ENCODE measurements at regions not wholly inside any gene's neighbourhood (a gene's known extent, or its start where the extent isn't known, plus 50 kb on each side); places are given as distances from the start of the nearest gene placed in this dataset.
A peak's percentile ranks its signal among the peaks of the same experiment; 100 is the strongest.

- DNase-seq, result no peak
Observed at GRCh38 chr14:76607510-76607909, 153.8 kb upstream of the VASH1 start.

- DNase-seq, result no peak
Observed at GRCh38 chr14:76612654-76613053, 148.6 kb upstream of the VASH1 start.

GRCh38 chr14:76613616-76614015 is 147.7 kb upstream of the VASH1 start:
- no peak for DNase-seq

GRCh38 chr14:76615331-76615730 is 145.9 kb upstream of the VASH1 start:
- no peak for DNase-seq

DNA sequence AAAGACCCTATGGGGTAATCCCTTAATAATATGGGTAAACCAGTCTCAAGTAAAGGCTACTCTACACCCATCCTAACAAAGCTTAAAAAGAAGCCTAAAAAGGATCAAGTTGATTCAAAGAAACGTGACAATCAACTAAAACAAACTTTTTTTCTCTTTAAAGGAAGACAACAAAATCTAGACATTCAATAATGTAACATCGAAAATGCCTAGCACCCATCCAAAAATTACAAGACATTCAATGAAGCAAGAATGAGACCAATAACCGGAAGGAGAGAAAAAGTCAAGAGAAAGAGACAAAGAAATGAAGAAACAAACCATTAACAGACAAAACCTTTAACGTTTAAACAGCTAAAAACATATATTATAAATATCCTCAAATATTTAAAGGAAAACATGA is 143.8 kb upstream of the VASH1 start:
- no peak for DNase-seq

DNA sequence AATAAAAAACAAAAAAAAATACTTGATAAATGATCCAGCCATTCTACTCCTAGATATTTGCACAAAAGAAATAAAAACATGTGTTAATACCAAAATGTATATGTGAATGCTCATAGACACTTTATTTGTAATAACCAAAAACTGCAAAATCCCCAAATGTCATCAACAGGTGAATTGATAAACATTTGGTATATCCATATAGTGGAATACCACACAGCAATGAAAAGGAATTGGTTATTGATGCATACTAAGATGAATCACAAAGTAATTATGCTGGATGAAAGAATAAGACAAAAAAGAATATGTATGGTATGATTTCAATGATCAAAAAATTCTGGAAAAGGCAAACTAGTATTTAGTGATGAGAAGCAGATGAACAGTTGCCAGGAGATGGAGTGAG is 124.7 kb upstream of the VASH1 start:
- DNase-seq, result no peak

DNA sequence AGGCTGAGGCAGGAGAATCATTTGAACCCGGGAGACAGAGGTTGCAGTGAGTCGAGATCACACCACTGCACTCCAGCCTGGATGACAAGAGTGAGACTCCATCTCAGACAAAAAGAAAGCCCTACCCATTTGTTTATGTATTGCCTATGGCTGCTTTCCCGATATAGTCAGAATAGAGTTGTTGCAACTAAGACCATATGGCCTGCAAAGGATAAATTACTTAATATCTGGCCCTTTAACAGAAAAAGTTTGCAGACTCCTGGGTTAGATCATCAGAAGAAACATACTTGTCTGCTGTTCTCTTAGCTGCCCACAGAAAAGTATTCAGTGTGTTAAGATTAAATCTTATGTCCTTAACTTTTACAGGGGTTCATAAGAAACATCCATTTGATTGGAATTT is 122.4 kb upstream of the VASH1 start:
- DNase-seq, result no peak

- no peak for DNase-seq
Observed at GRCh38 chr14:76639606-76640229, 121.5 kb upstream of the VASH1 start.

GRCh38 chr14:76640923-76641395 is 120.3 kb upstream of the VASH1 start:
- no peak for DNase-seq

- DNase-seq, result no peak
Observed at GRCh38 chr14:76641541-76641940, 119.7 kb upstream of the VASH1 start.

- no peak for DNase-seq
Observed at GRCh38 chr14:76643887-76644286, 117.4 kb upstream of the VASH1 start.

GRCh38 chr14:76644855-76645518 is 116.3 kb upstream of the VASH1 start:
- DNase-seq, result peak in 1 of 2 donors; percentile 4

DNA sequence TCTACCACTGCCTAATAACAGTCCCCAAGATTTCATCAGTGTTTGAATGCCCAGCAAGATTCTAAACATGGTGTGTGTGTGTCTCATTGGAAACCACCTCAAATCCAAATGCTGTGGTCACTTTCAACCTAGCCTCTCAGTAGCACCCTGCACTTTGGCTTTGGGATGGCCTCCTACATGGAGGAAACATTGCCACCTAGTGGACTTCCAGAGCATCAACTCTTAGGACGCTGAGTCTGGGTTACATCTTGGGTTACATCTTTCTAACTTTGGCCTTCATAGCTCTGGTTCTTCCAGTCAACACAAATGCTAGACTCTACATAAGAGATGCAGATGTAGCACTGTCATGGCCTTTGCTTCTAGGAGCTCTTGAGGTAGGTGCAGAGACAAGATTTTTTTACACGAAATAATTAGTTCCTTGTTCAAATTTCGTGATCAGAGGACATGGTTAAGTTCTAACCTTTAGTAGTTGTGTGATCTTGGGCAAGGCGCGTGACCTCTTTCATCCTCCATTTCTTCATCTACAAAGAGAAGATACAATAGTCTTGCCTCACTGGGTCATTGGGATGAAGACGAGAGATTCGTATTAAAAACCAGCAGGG is 113.5 kb upstream of the VASH1 start:
- DNase-seq, result peak; percentile 4 to 7

DNA sequence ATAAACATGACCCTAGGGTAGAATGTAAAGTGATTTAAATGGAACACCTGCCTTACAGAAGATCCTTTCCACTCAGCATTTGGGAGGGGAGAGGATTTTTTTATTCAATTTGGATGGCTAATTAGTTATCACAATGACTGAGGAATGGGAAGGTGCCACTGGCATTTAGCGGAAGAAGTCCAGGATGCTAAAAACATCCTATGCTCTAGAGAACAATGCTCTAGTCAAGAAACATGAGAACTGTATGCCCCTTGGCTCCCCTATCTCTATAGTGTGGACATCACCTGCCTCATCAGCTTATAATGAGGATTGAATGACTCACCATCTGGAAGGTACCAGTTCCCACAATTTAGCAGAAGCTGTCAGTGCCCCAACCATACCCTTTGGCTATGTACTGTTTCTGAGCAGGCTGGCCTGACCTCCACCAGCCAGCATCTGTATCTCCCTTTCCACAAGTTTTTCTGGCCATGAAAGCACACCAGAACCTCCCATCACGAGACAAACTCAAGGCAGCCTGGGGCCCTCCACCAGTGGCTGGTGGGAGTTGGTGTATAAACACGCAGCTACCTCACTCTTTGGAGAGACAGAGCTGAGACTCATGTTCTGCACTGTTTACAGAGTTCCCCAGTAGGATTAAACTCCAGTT is 109.7 kb upstream of the VASH1 start:
- DNase-seq, result no peak

- DNase-seq, result no peak
Observed at GRCh38 chr14:76653875-76654572, 107.2 kb upstream of the VASH1 start.

- no peak for DNase-seq
Observed at GRCh38 chr14:76654573-76655108, 106.6 kb upstream of the VASH1 start.

- no peak for DNase-seq
Observed at GRCh38 chr14:76655331-76655730, 105.9 kb upstream of the VASH1 start.

- no peak for DNase-seq
Observed at GRCh38 chr14:76656592-76656991, 104.7 kb upstream of the VASH1 start.

GRCh38 chr14:76657404-76657803 is 103.9 kb upstream of the VASH1 start:
- DNase-seq, result no peak

DNA sequence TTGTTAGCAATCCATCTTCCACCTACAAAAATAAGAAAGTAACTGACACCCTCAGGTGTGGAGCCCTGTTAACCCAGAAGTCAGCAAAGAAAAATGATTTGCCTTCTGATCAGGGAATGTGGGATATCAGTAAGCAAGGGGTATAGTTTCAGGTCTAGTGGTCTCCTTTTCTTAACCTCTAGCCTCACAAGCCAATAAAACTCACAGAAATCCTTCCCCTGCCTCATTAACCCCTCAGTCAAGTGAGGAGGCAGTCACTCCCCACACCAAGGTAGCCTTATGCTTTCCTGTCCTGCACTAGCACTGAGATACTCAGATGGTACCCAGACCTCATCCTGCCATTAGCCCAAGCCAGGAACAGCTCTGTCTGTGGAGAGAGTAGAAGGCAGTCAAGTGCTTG is 103.4 kb upstream of the VASH1 start:
- DNase-seq, result no peak

DNA sequence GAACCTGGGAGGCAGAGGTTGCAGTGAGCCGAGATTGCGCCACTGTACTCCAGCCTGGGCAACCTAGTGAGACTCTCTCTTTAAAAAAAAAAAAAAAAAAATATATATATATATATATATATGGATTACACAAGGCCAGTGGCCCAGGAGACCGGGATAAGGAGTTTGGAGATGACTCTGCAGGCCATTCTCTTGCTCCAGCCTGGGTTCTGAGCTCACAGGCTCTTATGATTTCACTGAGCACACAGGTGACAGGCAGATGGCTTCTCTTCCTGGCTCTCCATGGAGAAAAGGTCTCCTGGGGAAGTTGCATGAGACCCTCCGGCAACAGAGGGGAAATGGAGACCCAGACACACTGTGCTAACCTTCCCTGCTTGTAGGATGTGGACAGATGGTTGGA is 98.7 kb upstream of the VASH1 start:
- no peak for DNase-seq

- DNase-seq, result no peak
Observed at GRCh38 chr14:76664790-76665189, 96.5 kb upstream of the VASH1 start.

DNA sequence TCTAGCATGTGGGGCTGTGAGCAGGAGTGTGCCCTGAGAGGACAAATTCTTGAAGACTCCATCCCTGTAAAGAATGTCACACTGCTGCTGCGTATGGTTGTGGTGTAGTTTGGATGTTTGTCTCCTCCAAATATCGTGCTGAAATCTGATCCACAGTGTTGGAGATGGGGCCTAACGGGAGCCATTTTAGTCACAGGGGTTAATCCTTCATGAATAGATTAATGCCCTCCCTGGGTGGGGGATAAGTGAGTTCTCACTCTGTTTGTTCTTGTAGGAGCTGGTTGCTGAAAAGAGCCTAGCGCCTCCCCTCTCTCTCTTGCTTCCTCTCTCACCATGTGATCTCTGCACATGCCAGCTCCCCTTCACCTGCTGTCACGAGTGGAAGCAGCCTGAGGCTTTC is 94.5 kb upstream of the VASH1 start:
- no peak for DNase-seq

Data from stimulated activated CD4-positive, alpha-beta T cell treated with anti-CD3 and anti-CD28 coated beads, Interleukin-2, amount 100 ng/mL, for 48 hours (primary cell).